ENCODE measurements at regions not wholly inside any gene's neighbourhood (a gene's known extent, or its start where the extent isn't known, plus 50 kb on each side); places are given as distances from the start of the nearest gene placed in this dataset.
"Not testable (repeated sequence)": the region's sequence is repeated elsewhere in the genome, so short reads cannot be mapped to it uniquely, and the experiment has no call there.

DNA sequence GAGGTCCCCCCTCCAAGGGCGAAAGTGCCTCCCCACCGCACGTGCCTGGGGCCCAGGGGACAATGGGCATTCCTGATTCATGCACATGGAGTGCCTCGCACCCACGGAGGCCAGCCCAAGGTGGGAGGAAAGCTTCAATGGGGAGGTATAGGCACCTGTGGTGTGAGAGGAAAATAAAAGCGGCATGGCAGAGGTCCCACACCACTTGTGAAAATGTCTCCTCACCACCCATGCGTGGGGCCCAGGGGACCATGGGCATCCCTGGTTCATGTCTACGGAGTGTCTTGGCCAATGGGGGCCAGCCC lies 384.7 kb downstream of the ALG10 start:
- no peak for DNase-seq (ENCODE audit: low read depth)

DNA sequence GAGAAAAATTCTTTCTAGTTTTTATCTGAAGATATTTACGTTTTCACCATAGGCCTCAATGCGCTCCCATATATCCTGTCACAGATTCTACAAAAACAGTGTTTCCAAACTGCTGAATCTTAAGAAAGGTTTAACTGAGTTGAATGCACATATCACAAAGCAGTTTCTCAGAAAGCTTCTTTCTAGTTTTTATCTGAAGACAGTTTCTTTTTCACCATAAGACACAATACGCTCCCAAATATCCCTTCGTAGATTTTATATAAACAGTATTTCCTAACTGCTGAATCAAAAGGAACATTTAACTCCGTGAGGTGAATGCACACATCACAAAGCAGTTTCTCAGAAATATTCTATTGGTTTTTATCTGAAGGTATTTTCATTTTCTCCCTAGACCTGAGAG lies 385.5 kb downstream of the ALG10 start:
- DNase-seq (ENCODE audit: low read depth), result no peak

DNA sequence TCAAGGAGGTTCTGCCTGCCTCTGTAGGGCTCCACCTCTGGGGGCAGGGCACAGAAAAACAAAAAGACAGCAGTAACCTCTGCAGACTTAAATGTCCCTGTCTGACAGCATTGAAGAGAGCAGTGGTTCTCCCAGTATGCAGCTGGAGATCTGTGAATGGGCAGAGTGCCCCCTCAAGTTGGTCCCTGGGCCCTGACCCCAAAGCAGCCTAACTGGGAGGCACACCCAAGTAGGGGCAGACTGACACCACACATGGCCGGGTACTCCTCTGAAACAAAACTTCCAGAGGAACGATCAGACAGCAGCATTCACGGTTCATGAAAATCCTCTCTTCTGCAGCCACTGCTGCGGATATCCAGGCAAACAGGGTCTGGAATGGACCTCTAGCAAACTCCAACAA lies 409.2 kb downstream of the ALG10 start:
- DNase-seq (ENCODE audit: low read depth), result not testable (repeated sequence)
